ENCODE measurements at regions not wholly inside any gene's neighbourhood (a gene's known extent, or its start where the extent isn't known, plus 50 kb on each side); places are given as distances from the start of the nearest gene placed in this dataset.

GRCh38 chr20:11001764-11002540 is 328.2 kb upstream of the JAG1 start:
- DNase-seq, result no peak

- DNase-seq, result no peak
These were observed 329.5 kb upstream of the JAG1 start for GRCh38 chr20:11003341-11003740.

- no peak for DNase-seq
These were observed 334.7 kb upstream of the JAG1 start for GRCh38 chr20:11008444-11009033.

- DNase-seq, result no peak
These were observed 337.9 kb upstream of the JAG1 start for GRCh38 chr20:11011653-11012052.

GRCh38 chr20:11012975-11013374 is 339.2 kb upstream of the JAG1 start:
- no peak for DNase-seq

- DNase-seq, result no peak
These were observed 340.0 kb upstream of the JAG1 start for GRCh38 chr20:11013801-11014200.

GRCh38 chr20:11015440-11015839 is 341.6 kb upstream of the JAG1 start:
- no peak for DNase-seq

- no peak for DNase-seq
These were observed 343.6 kb upstream of the JAG1 start for GRCh38 chr20:11017446-11017845.

GRCh38 chr20:11018668-11019170 is 344.9 kb upstream of the JAG1 start:
- no peak for DNase-seq

GRCh38 chr20:11020712-11021111 is 346.9 kb upstream of the JAG1 start:
- DNase-seq, result no peak

- no peak for DNase-seq
These were observed 353.4 kb upstream of the JAG1 start for GRCh38 chr20:11027224-11027623.

- DNase-seq, result no peak
These were observed 356.6 kb upstream of the JAG1 start for GRCh38 chr20:11030351-11030750.

GRCh38 chr20:11031300-11031699 is 357.5 kb upstream of the JAG1 start:
- no peak for DNase-seq

GRCh38 chr20:11032611-11033010 is 358.8 kb upstream of the JAG1 start:
- no peak for DNase-seq

GRCh38 chr20:11034025-11034424 is 360.2 kb upstream of the JAG1 start:
- no peak for DNase-seq

GRCh38 chr20:11035211-11035610 is 361.4 kb upstream of the JAG1 start:
- no peak for DNase-seq

GRCh38 chr20:11041396-11041795 is 367.6 kb upstream of the JAG1 start:
- no peak for DNase-seq

GRCh38 chr20:11043001-11043400 is 369.2 kb upstream of the JAG1 start:
- no peak for DNase-seq

- no peak for DNase-seq
These were observed 370.8 kb upstream of the JAG1 start for GRCh38 chr20:11044561-11044960.

GRCh38 chr20:11045412-11046175 is 371.8 kb upstream of the JAG1 start:
- no peak for DNase-seq

GRCh38 chr20:11047559-11047958 is 373.8 kb upstream of the JAG1 start:
- no peak for DNase-seq

- no peak for DNase-seq
These were observed 374.9 kb upstream of the JAG1 start for GRCh38 chr20:11048739-11049138.

- no peak for DNase-seq
These were observed 376.6 kb upstream of the JAG1 start for GRCh38 chr20:11050350-11050749.

- no peak for DNase-seq
These were observed 377.3 kb upstream of the JAG1 start for GRCh38 chr20:11051136-11051535.
